ENCODE measurements at regions not wholly inside any gene's neighbourhood (a gene's known extent, or its start where the extent isn't known, plus 50 kb on each side); places are given as distances from the start of the nearest gene placed in this dataset.
"Not testable (repeated sequence)": the region's sequence is repeated elsewhere in the genome, so short reads cannot be mapped to it uniquely, and the experiment has no call there.

DNA sequence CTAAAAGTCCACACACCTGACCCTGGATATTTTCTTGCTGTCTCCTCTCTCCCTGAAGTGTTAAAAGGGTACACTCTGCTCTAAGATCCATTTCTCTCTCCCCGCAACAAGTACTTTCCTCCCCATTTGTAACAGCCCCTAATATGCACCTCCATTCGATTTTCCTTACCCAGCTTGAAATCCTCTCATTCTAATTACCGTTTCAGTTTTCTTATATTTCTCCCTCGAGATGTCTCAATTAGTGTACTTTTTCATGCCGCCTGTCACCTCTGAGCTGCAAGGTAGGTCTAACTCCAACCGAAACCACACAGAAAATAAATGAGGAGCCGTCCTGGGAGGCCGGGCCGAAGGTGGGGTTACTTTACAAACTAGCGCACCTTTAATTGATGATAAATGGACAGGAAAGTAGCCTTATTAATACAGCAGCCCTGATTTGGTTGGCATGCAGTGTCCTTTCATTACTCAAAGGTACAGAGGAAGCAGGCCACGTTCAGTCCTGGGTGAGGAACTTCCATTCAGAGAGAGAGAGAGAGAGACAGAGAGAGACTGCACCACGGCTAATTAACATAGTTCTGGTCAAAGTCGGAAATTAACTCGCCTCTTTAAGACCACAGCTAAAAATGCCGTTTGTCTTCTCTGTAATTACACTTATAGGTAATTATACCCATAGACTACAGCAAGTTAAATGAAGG, 319.9 kb downstream of the ARRDC4 start:
- DNase-seq, result no peak

- no peak for DNase-seq
These were observed 320.6 kb downstream of the ARRDC4 start for GRCh38 chr15:98281130-98281529.

DNA sequence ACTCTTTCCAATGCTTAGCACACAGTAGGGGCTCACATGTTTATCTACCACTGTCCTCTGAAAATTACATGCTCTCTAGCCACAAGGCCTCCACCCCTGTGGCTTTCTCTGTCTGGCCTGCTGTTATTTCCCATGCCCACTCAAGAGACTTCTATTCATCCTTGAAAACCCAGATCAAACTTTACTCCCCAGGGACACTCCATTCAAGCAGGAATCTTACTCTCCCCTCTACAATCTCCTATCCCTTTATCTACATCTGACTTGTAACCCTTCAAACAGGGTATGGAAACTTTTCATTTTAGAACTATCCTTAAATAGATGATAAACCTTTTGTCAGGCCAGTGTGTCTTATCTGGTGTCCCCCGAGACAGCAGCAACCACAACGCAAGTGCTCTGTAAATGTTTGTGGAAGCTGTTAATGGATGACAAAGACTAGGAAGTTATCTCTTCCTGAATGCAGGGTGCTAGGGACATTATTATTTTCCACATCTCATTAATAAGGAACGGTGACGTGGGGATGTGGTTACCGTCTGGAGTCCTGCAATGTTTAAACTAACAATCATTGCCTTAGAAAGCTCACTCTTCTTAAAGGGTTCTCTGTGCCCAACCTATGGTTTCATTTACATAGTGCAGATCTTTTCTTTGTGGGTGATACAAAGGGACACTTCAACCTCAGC, 322.3 kb downstream of the ARRDC4 start:
- DNase-seq, result no peak

DNA sequence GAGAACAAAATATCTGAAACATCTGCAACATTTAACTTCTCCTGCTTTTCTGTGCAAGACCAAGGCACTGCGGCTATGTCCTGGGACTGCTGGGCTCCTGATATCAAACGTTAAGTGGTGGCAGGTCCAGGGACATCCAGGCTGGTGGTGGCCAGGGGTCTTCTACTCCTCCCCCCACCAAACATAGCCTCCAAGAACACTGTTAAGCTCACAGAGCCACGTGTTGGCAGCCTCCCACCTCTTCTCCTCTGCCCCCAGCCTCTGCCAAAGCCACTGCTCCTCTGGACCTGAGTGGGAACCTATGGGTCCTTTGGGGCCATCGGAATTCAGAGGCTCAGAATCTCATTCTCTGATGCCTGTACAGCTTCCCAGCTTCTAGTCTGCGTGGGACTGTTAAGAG, 325.7 kb downstream of the ARRDC4 start:
- no peak for DNase-seq

GRCh38 chr15:98286831-98287230, 326.3 kb downstream of the ARRDC4 start:
- DNase-seq, result no peak

DNA sequence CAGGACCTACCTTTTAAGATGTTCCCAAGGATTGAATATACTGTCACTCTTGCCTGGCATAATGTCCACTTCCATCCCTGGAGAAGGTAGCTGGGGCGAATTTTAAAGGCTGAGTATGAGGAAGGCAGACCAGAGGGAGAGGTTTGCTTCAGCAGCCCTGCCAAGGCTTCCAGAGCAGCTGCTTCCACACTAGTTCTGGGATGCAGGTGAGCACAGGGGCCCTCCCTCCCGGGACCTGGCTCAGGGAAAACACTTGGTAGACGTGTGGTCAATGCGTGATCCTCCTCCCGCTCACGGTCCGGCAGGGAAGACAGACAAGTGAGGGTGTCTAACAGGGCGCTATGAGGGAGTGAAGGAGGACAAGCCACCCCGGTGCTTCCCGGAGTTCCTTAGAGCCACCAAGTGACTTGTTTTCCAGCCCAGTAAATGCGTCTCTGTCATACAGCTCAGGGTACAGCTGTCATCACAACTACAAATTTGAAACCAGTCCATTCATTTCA, 327.6 kb downstream of the ARRDC4 start:
- DNase-seq, result no peak

- no peak for DNase-seq
These were observed 329.2 kb downstream of the ARRDC4 start for GRCh38 chr15:98289747-98290146.

GRCh38 chr15:98292442-98293240, 332.1 kb downstream of the ARRDC4 start:
- no peak for DNase-seq

DNA sequence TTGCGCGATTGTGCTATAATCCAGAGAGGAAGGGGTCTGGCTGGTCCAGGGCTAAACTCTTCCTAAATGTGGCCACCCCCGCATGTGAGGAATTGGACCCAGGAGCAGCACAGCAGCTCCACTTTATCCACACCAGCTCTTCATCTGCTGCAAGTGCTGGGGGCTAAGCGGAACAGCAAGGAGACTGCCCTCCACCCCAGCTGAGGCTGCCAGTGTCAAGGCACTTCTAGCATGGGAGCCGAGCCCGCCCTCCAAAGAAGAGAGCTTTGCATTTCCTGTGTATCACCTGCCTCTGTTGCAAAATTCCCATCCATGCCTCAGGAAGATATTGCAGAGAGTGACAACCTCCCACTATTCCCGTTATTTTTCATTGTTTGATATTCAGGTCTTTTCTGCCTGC, 333.6 kb downstream of the ARRDC4 start:
- DNase-seq, result no peak

- DNase-seq, result not testable (repeated sequence)
These were observed 334.7 kb downstream of the ARRDC4 start for GRCh38 chr15:98295101-98295759.

DNA sequence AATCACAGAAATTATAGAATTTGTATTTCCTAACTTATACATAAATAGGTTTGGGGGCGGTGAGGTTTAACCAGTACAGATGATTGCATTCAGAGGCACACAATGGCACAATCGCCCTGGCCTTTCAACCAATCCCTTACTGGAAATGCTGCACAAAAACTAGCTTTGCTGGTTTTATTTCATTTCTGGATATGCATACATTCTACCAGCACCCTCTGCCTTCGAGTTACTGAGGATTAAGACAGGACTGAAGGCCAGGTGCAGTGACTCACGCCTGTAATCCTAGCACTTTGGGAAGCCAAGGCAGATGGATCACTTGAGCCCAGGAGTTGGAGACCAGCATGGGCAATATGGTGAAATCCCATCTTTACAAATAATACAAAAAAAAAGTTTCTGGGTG, 336.1 kb downstream of the ARRDC4 start:
- DNase-seq, result no peak

DNA sequence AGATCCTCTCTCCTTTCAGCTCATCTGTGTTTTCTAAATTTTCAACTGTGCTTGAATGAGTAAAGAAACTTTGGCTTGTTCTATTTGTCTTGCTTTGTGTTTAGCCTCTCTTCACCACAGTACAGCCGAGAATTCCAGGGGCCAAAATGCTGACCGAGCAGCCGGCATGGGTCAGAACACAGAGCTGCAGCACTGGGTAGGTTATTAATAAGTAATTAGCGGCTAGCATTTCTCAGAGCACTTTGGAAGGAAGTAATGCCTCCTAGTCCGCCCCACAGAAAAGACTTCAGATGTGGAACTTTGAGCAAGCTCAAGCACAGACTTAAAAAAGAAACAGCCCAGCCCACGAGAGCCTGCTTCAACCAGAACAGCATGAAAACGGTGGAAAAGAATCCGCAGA, 343.9 kb downstream of the ARRDC4 start:
- DNase-seq, result no peak

GRCh38 chr15:98308117-98308516, 340.2 kb upstream of the IGF1R start:
- DNase-seq, result no peak

- peak; percentile 24 for DNase-seq
These were observed 336.7 kb upstream of the IGF1R start for GRCh38 chr15:98311566-98312188.

DNA sequence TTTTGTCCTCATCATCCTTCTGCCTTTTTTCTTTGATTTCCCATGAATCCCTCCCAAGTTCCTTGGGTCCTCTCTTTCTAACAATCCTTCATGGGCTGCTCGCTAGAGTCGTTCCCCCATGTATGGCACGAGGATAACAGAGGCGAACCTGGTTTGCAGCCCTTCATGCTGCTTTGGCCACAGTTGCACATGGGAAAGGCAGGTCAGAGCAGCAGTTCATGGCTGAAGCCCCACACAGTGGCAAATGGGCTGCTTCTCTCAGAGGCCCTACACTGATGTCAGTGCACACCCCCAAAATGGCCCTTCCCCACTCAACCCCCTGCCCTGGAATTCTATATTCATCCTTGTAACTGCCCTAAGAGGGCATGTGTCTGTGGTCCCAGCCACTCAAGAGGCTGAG, 335.4 kb upstream of the IGF1R start:
- DNase-seq, result no peak

- no peak for DNase-seq
These were observed 332.4 kb upstream of the IGF1R start for GRCh38 chr15:98315971-98316370.

GRCh38 chr15:98321896-98322295, 326.4 kb upstream of the IGF1R start:
- peak; percentile 31 for DNase-seq

DNA sequence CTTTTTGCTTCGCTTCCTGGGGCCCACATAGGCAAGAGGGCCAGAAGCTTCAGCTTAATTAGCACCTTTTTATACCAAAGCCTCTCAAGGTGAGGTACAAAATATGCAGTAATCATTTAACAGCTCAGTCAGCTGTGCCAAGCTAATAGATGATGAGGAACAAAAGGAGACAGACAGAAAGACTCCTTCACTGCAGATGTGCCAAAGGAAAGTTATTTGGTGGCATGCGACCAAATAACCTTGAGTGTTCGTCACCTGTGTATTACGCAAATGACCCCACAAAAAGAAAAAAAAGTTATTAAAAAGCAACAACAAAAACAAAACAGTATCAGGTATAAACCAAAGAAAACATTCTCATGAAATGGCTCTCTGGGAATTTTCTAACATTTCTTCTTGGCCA, 325.8 kb upstream of the IGF1R start:
- no peak for DNase-seq

- no peak for DNase-seq
These were observed 323.9 kb upstream of the IGF1R start for GRCh38 chr15:98324341-98324970.

GRCh38 chr15:98326804-98327203, 321.5 kb upstream of the IGF1R start:
- DNase-seq, result no peak

GRCh38 chr15:98330258-98330657, 318.1 kb upstream of the IGF1R start:
- DNase-seq, result no peak

Data from NCI-H2107 (cell line).